ENCODE measurements at regions not wholly inside any gene's neighbourhood (a gene's known extent, or its start where the extent isn't known, plus 50 kb on each side); places are given as distances from the start of the nearest gene placed in this dataset.

- H3K27me3 ChIP-seq (ENCODE audit: control insufficient read depth, insufficient read depth, low read length): no peaks in the 10 kb centered on the region
- H3K9me3 ChIP-seq (ENCODE audit: control insufficient read depth, insufficient read depth, low read length): peaks cover 22% of the 10 kb centered on the region
- H3K27ac ChIP-seq (ENCODE audit: low read depth, low read length): no peak overlapping the region
- no peak for DNase-seq (ENCODE audit: low read depth, low spot score)
- ChIA-PET POLR2A (no interaction called here), CTCF (no interaction called here)
- no peak for TF ChIP-seq CTCF (IDR thresholded peaks at IDR 0.05; ENCODE audit: low read depth, low read length)
- no peak overlapping the region for H3K4me3 ChIP-seq (ENCODE audit: low read depth, low read length)
Measured at GRCh38 chr7:32227746-32228145, 157.5 kb upstream of the PDE1C start.

GRCh38 chr7:32224276-32224675 lies 154.1 kb upstream of the PDE1C start:
- ChIA-PET CTCF (interaction anchor here (1.0 kb wide), 1 partner anchor 114 kb away, joined by 3 read pairs; no protein-coding TSS in a partner anchor), POLR2A (no interaction called here)
- Histone ChIP-seq H3K4me3 (ENCODE audit: low read depth, low read length) (no peak overlapping the region), H3K27me3 (ENCODE audit: control insufficient read depth, insufficient read depth, low read length) (no peaks in the 10 kb centered on the region), H3K9me3 (ENCODE audit: control insufficient read depth, insufficient read depth, low read length) (peaks cover 19% of the 10 kb centered on the region), H3K27ac (ENCODE audit: low read depth, low read length) (no peak overlapping the region)
- no peak for TF ChIP-seq CTCF (IDR thresholded peaks at IDR 0.05; ENCODE audit: low read depth, low read length)
- no peak for DNase-seq (ENCODE audit: low read depth, low spot score)

- peaks cover 17% of the 10 kb centered on the region for H3K9me3 ChIP-seq (ENCODE audit: control insufficient read depth, insufficient read depth, low read length)
- ChIA-PET CTCF (interaction anchor here (2.0 kb wide), 1 partner anchor 13 kb away, joined by 10 read pairs; no protein-coding TSS in a partner anchor), POLR2A (no interaction called here)
- no peak overlapping the region for H3K27ac ChIP-seq (ENCODE audit: low read depth, low read length)
- H3K4me3 ChIP-seq (ENCODE audit: low read depth, low read length): no peak overlapping the region
- DNase-seq (ENCODE audit: low read depth, low spot score): no peak
- TF ChIP-seq CTCF (IDR thresholded peaks at IDR 0.05; ENCODE audit: low read depth, low read length): no peak
- no peaks in the 10 kb centered on the region for H3K27me3 ChIP-seq (ENCODE audit: control insufficient read depth, insufficient read depth, low read length)
Measured at GRCh38 chr7:32223721-32224120, 153.5 kb upstream of the PDE1C start.

GRCh38 chr7:32223071-32223650 lies 153.0 kb upstream of the PDE1C start:
- H3K27me3 ChIP-seq (ENCODE audit: control insufficient read depth, insufficient read depth, low read length): no peaks in the 10 kb centered on the region
- no peak for TF ChIP-seq CTCF (IDR thresholded peaks at IDR 0.05; ENCODE audit: low read depth, low read length)
- no peak overlapping the region for H3K27ac ChIP-seq (ENCODE audit: low read depth, low read length)
- ChIA-PET CTCF (interaction anchor here (0.9 to 2.0 kb wide), 2 partner anchors 12 to 479 kb away, joined by 3 to 10 read pairs; no protein-coding TSS in a partner anchor), POLR2A (no interaction called here)
- peaks cover 14% of the 10 kb centered on the region for H3K9me3 ChIP-seq (ENCODE audit: control insufficient read depth, insufficient read depth, low read length)
- no peak for DNase-seq (ENCODE audit: low read depth, low spot score)
- H3K4me3 ChIP-seq (ENCODE audit: low read depth, low read length): no peak overlapping the region

GRCh38 chr7:32222251-32222900 lies 152.2 kb upstream of the PDE1C start:
- ChIA-PET POLR2A (no interaction called here), CTCF (interaction anchor here (0.9 to 2.0 kb wide), 2 partner anchors 11 to 478 kb away, joined by 3 to 10 read pairs; no protein-coding TSS in a partner anchor)

More at GRCh38 chr7:32222251-32222900, 152.2 kb upstream of the PDE1C start:
- no peak for TF ChIP-seq CTCF (IDR thresholded peaks at IDR 0.05; ENCODE audit: low read depth, low read length)
- no peaks in the 10 kb centered on the region for H3K27me3 ChIP-seq (ENCODE audit: control insufficient read depth, insufficient read depth, low read length)
- H3K27ac ChIP-seq (ENCODE audit: low read depth, low read length): no peak overlapping the region
- H3K4me3 ChIP-seq (ENCODE audit: low read depth, low read length): no peak overlapping the region
- DNase-seq (ENCODE audit: low read depth, low spot score): no peak
- H3K9me3 ChIP-seq (ENCODE audit: control insufficient read depth, insufficient read depth, low read length): peaks cover 10% of the 10 kb centered on the region
